Peyer's patch (tissue), 4 donors: ENCODE measurements at regions not wholly inside any gene's neighbourhood (a gene's known extent, or its start where the extent isn't known, plus 50 kb on each side); places are given as distances from the start of the nearest gene placed in this dataset.

Experiments
- POLR2A ChIP-seq, 2 donors: fragments of 450-650 bp; IDR thresholded peaks; one replicate each; pipeline ENCODE4 v1.5.1; 2017; ENCODE audit warnings: antibody characterized with exemption in 2 of 2, mild to moderate bottlenecking in 2 of 2, moderate library complexity in 2 of 2
- TF ChIP-seq, protein P1 (sequence below), 6 experiments: fragments of 450-650 bp in 4 of 6; fragments of 200-600 bp in 2 of 6; sonication (generic) in 1 of 6; IDR thresholded peaks; one replicate each; pipeline ENCODE4 v1.5.1; 2017 to 2019; ENCODE audit warnings: antibody characterized with exemption in 6 of 6, mild to moderate bottlenecking in 3 of 6, moderate library complexity in 1 of 6

DNA sequence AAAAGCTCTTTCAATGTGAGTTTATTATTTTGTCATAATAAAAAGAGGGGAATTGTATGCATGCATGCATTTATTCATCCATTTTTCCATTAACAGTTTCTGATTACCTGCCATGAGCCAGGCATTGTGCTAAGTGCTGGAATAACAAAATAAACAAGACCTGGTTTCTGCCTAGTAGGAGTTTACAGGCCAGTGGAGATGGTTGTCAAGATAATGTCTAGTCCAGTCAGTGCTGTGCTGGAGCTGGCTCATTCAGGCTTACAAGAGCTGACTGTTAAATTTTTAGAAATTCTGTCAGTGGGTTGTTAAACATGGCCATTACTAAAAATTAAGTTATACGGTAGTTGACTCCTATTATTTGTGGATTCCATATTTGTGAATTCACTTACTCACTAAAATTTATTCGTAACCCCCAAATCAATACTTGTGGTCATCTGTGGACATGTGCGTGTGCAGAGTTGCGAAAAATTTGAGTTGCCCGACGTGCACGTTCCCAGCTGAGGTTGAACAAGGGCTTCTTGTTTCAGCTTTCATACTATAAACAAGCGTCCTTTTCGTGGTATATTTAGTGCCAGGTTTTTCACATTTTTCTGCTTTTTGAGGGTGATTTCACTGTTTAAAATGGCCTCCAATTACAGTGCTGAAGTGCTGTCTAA, 172.3 kb upstream of the RPS6KA3 start:
- TF ChIP-seq, protein P1, sequence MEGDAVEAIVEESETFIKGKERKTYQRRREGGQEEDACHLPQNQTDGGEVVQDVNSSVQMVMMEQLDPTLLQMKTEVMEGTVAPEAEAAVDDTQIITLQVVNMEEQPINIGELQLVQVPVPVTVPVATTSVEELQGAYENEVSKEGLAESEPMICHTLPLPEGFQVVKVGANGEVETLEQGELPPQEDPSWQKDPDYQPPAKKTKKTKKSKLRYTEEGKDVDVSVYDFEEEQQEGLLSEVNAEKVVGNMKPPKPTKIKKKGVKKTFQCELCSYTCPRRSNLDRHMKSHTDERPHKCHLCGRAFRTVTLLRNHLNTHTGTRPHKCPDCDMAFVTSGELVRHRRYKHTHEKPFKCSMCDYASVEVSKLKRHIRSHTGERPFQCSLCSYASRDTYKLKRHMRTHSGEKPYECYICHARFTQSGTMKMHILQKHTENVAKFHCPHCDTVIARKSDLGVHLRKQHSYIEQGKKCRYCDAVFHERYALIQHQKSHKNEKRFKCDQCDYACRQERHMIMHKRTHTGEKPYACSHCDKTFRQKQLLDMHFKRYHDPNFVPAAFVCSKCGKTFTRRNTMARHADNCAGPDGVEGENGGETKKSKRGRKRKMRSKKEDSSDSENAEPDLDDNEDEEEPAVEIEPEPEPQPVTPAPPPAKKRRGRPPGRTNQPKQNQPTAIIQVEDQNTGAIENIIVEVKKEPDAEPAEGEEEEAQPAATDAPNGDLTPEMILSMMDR (IDR thresholded peaks at IDR 0.05) = no peak
- TF ChIP-seq POLR2A (IDR thresholded peaks at IDR 0.05) = no peak
